ENCODE measurements at regions not wholly inside any gene's neighbourhood (a gene's known extent, or its start where the extent isn't known, plus 50 kb on each side); places are given as distances from the start of the nearest gene placed in this dataset.
"Not testable (repeated sequence)": the region's sequence is repeated elsewhere in the genome, so short reads cannot be mapped to it uniquely, and the experiment has no call there.

DNA sequence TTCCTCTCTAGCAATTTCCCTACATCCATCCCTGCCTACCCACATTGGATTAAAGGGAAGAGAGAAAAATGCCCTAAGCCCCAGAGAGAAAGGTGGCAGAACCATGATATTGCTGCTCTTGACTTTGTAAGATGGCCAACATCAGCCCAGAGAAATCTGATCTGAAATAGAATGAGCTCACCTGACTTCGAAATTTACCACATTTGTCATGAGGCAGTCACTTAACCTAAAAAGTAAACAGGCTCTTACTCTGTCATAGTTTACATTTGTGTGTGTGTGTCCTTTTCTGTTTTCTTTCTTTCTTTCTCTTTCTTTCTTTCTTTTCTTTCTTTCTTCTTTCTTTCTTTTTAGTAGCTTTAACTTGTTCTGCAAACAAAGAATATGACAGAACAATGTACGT lies 255.0 kb upstream of the PLGLB1 start:
- TF ChIP-seq, protein P1, sequence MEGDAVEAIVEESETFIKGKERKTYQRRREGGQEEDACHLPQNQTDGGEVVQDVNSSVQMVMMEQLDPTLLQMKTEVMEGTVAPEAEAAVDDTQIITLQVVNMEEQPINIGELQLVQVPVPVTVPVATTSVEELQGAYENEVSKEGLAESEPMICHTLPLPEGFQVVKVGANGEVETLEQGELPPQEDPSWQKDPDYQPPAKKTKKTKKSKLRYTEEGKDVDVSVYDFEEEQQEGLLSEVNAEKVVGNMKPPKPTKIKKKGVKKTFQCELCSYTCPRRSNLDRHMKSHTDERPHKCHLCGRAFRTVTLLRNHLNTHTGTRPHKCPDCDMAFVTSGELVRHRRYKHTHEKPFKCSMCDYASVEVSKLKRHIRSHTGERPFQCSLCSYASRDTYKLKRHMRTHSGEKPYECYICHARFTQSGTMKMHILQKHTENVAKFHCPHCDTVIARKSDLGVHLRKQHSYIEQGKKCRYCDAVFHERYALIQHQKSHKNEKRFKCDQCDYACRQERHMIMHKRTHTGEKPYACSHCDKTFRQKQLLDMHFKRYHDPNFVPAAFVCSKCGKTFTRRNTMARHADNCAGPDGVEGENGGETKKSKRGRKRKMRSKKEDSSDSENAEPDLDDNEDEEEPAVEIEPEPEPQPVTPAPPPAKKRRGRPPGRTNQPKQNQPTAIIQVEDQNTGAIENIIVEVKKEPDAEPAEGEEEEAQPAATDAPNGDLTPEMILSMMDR (IDR thresholded peaks at IDR 0.05) = not testable (repeated sequence)
- not testable (repeated sequence) for TF ChIP-seq POLR2A, POLR2AphosphoS5 (IDR thresholded peaks at IDR 0.05)
